GM18508 (cell line): ENCODE measurements at regions not wholly inside any gene's neighbourhood (a gene's known extent, or its start where the extent isn't known, plus 50 kb on each side); places are given as distances from the start of the nearest gene placed in this dataset.
"Not testable (repeated sequence)": the region's sequence is repeated elsewhere in the genome, so short reads cannot be mapped to it uniquely, and the experiment has no call there.

Experiments used
- ATAC-seq: cut with Tn5 transposase; IDR thresholded peaks from one replicate; pipeline ENCODE4 v1.9.1; 2021; ENCODE audit warnings: moderate number of reproducible peaks; ENCODE audit not compliant: insufficient read depth, unreplicated experiment

DNA sequence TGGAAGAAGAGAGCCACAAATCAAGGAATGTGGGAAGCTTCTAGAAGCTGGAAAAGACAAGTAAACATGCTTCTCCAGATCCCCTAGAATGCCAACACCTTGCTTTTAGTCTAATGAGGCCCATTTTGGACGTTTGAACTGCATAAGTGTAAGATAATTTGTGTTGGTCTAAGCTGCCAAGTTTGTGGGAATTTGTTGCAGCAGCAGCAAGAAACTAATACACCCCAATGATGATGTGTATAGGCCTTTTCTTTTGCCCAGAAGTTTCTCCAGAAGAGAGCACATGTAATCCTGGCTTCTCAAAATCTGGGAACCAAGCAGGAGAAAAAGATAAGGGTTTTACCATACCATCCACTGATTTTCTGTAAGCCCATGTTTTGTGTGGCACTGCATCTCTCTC, 96.1 kb upstream of the DPT start:
- ATAC-seq = no peak

DNA sequence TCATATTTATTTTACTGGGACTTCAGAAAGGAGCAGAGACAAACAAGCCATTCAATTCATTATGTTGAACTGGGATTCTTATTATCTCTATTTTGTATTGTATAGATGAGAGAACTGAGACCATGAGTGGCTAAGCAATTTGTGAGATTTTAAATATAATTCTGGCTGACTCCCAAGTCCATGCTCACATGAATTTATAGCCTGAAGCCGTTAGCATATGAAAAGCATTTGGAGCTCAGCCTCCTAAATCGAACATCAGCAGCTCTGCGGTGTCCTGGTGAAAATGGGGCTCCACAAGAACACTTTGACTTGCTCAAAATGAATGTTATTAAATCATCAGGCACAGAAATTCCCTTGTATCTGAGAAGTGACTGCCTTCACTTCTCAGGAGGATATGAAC, 96.8 kb upstream of the DPT start:
- ATAC-seq = no peak

DNA sequence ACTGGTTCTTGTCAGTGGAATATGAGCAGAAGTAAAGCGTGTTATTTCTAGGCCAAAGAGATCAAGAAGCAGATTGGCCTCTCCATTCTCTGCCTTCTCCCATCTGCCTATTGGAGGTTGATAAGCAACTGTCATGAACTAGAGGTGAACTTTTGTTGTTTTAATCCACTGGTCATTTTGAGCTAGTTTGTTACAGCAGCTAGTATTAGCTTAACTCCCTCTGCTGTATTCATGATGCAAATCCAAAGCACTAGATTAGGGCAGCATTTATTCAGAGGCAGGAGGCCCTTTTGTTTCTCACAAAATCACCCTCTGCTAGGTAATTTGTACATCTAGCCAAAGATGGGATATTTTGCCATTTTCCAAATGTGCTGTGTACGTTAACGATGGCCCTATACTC, 97.3 kb upstream of the DPT start:
- no peak for ATAC-seq

DNA sequence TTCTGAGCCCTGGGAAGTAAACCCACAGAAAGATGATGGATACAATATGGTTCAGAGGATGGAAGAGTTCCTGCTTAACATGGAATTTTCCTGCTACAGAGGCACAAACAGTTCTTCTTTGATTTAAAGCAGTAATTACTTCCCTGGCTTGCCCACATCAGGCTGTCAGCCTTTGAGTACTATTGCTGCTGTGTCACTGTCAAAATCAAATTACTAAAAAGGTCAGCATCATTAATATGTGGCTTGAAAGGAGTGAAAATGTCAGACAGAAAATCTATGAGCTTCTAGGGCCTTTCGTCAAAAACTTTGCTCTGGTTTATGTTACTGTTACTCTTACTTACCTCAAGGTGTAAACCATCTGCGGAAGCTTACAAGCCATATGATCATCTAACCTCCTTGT, 98.6 kb upstream of the DPT start:
- no peak for ATAC-seq

DNA sequence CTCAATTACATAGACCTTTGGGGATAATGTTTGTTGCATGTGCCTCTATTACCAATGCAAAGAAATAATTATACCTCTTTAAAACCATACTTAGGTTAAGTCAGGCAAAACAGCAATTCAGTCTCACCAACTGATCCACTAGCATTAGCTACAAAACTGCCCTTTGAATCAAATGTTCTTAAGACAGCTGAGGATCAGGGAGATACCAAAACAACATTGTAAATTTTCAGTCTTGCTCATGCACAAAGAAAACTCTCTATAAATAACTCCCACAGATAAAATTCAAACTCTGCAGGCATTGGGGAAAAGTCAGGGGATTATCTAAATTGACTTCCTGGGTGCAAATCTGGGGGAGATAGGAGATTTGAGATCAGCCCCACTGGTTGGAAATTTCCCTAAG, 100.9 kb upstream of the DPT start:
- no peak for ATAC-seq

DNA sequence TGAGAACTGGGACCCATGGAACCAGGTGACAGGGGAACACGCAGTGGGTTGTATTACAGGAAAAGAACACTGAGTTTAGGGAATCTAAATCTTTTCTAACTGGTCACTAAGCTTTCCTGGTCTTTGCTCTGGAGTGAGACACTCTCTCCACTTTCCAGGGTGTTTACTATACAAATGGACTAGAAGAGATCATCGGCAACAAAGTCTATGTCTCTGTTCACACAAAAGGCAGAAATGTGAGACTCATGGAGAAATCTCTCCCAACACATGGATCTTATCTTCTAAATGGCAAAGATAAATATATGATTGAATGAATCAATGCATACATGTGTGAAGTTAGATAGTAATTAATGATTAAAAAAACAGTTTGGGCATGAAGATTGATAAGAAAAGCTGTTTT, 101.6 kb upstream of the DPT start:
- ATAC-seq = no peak

DNA sequence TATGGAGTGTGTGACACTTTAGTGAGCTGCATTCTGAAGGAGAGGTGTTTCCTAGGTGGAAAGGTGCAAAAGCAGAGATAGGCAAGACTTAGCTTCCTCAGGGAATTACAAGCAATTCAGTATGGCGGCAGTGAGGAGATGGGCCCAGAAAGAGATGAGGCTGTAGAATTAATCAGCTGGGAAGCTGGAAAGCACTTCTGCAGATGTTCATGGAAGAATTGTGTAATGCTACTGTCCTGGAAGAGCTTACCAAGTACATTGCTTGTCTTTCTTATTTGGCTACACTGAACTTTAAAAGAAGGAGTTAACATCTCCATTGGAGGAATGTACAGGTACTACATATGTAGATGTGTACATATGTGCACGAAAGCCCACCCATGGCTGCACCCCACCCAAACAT, 103.7 kb upstream of the DPT start:
- ATAC-seq = no peak

DNA sequence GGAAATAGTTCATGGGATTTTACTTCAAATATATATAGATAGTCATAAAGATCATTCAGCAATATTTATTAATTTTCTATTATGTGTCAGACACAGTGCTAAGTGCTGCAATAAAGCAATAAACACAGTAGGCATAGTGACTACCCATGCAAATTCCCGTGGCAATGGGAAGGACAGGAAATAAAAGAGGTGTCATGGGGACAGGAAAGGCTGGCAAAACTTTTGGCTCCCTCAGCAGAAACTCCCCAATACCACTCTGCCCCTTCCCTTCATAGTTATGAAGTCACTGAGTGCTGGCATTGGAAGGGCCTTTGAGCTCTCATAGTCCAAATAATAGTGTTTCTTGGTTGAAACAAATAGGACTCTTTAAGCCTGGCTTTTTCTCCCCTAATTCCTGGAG, 104.4 kb upstream of the DPT start:
- no peak for ATAC-seq

GRCh38 chr1:168833801-168834224, 104.8 kb upstream of the DPT start:
- no peak for ATAC-seq

DNA sequence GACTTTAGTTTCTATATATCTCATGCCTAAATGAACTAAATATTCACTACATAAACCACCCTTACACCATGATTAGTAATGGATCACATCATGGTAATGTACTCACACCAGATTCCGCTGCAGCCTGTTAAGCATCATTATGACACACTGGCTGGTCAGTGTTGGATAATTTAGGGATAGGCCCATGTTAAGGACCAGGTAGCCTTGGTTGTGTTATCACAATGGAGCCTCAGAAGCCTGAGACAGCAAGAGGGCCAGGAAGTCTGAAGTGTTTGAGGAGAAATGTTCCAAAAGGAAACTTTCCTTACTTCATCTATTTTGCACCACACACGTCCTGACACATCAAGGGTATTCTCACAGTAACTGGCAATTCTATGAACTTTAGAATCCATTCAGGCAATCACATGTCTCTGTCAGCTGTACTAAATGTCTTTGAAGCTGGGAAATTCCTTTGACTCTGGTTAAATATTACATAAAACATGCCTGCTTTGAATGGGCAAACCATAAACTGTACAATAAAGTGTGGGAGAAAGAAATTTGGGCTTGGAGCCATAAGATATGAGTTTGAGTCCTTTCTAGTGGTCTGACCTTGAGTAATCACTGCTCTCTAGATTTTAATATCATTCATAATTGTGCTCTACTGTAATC, 105.3 kb upstream of the DPT start:
- no peak for ATAC-seq

DNA sequence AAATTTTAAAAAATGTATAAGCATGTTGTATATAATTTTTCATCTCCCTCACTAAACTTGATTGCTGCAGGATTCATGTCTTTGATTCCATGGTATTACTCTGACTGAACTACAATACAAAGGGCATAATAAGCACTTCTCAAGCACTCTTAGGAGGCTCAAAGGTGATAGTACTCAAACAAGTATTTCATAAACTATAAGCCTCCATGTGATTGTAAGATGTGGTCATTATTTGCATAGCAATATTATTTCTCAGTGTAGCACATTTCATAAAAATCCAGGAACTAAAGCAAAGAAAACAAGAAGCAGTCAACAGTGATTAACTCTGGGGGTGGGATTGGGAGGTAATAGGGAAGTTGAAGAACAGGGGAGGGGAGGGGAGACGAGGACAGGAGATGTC, 106.2 kb upstream of the DPT start:
- no peak for ATAC-seq

GRCh38 chr1:168835791-168836190, 106.8 kb upstream of the DPT start:
- ATAC-seq = no peak

GRCh38 chr1:168836469-168836868, 107.5 kb upstream of the DPT start:
- ATAC-seq = no peak

DNA sequence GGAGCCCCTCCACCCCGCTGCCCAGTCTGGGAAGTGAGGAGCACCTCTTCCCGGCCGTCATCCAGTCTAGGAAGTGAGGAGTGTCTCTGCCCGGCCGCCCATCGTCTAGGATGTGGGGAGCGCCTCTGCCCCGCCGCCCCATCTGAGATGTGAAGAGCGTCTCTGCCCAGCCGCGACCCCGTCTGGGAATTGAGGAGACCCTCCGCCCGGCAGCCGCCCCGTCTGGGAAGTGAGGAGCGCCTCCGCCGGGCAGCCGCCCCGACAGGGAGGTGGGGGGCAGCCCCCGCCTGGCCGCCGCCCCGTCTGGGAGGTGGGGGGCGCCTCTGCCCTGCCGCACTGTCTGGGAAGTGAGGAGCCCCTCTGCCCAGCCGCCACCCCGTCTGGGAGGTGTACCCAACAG, 108.2 kb upstream of the DPT start:
- not testable (repeated sequence) for ATAC-seq

- ATAC-seq = no peak
Measured at GRCh38 chr1:168842306-168842705, 113.3 kb upstream of the DPT start.

DNA sequence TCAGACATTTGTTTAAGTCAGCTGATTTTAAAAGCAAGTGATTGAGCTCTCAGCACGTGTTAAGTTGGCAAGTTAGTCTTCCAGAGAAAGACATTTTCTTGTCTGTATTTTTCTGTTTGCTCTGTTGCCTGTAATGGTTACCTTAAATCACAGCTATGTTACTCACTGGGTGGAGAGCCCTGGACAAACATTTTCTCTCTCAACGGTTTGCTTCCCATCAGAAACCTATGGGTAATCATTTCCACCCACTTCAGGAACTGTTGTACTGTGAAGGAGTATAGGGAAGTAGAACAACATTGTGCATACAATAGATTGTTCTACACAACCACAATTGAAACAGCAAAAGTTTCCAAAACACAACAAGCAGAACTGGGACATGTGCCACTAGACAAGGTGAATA, 113.9 kb upstream of the DPT start:
- no peak for ATAC-seq

DNA sequence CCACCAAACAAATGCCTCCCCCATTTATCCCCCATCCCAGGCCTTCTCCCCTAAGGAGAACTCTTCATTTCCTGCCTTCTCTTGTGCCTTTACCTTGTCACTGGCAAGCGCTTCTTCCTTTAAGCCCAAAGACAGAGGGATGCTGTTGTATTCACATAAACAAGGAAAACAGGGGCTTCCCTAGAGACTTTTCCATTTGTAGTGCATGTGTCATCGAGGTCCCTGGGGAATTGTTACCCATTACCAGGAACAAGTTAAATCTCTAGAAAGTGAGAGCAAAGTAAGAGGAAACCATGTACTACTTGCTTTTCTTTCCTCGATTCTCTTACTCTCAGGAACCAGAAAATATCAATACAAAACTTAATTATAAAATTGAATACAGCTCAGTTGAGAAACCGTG, 114.4 kb upstream of the DPT start:
- no peak for ATAC-seq

- no peak for ATAC-seq
Measured at GRCh38 chr1:168843950-168844349, 114.9 kb upstream of the DPT start.

DNA sequence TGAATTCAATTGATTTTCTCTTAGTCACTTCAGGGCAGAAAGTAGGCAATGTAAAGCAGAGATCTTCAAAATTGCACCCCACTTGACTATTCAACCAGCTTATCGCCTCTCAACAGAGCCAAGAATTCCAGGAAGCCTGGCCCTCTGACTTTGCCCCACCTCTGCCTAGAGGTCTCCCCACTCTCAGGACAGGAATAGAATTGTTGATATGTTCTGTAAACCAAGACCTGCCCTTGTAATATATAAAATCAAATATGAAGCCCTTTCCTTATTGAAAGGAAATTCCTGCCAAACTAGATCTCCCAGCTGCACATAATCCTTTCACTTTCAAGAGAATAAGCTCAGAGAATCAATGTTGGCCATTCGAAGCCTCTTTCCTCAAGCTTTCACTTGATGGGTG, 116.1 kb upstream of the DPT start:
- no peak for ATAC-seq

- no peak for ATAC-seq
Measured at GRCh38 chr1:168848051-168848450, 119.0 kb upstream of the DPT start.

DNA sequence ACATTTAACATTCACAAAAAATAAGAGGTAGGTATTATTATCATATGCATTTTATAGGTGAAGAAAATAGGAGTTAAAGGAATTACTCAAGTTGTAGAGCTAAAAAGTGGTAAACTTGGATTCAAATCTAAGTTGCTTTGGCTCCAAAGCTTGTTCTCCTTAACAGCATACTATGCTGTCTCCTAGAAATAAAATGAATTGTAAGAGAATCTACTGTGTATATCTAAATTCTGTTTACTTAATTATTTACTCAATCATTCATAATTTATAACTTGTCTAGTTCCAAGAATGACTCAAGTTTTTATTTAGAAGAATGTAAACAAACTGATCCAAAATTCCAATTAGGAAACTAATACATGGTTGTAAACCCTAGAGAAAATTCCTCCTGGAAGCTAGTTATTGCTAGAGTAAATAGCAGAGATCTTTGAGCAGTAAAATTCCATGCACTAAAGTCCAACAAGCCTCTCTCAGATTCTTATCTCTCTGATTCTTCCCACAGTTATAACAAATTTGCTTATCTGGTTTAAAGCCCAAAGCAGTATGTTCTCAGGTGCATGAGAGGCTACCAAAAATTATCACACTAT, 132.5 kb upstream of the DPT start:
- no peak for ATAC-seq

- no peak for ATAC-seq
Measured at GRCh38 chr1:168863772-168864171, 134.8 kb upstream of the DPT start.

- no peak for ATAC-seq
Measured at GRCh38 chr1:168864266-168864665, 135.3 kb upstream of the DPT start.
